Natural killer cell (primary cell): ENCODE measurements at regions not wholly inside any gene's neighbourhood (a gene's known extent, or its start where the extent isn't known, plus 50 kb on each side); places are given as distances from the start of the nearest gene placed in this dataset.

Source experiments
- ATAC-seq, 3 donors: fragments of 150-1000 bp in 2 of 3; fragments of 200-7000 bp in 1 of 3; cut with Tn5 transposase; 1 replicate in 1 of 3; 2 replicates in 2 of 3; pipeline ENCODE4 v1.10.0; 2021; ENCODE audit warnings: mild to moderate bottlenecking in 2 of 3, moderate library complexity in 2 of 3
- DNase-seq, 2 donors: peaks; one replicate each; pipeline versions ENCODE4 v3.0.0 to v3.0.0-alpha.2; 2013 to 2021; ENCODE audit warnings: mixed read lengths in 1 of 2
- H3K27ac ChIP-seq: one replicate; pipeline ENCODE4 v1.5.1; 2013; ENCODE audit warnings: mild to moderate bottlenecking, low read length
- H3K27me3 ChIP-seq: one replicate; pipeline ENCODE4 v1.6.1; 2013; ENCODE audit warnings: low read length; ENCODE audit not compliant: control insufficient read depth, insufficient read depth
- H3K36me3 ChIP-seq: one replicate; pipeline ENCODE4 v1.6.1; 2013; ENCODE audit warnings: low read length; ENCODE audit not compliant: control insufficient read depth, insufficient read depth
- H3K4me1 ChIP-seq: one replicate; pipeline ENCODE4 v1.6.1; 2013; ENCODE audit warnings: low read length; ENCODE audit not compliant: control insufficient read depth, insufficient read depth
- H3K4me3 ChIP-seq: one replicate; pipeline ENCODE4 v1.5.1; 2013; ENCODE audit warnings: low read length
- H3K9me3 ChIP-seq: one replicate; pipeline ENCODE4 v1.6.1; 2013; ENCODE audit warnings: low read length; ENCODE audit not compliant: control insufficient read depth, insufficient read depth
- H3K27ac Mint-ChIP-seq, 2 donors: one replicate each; pipeline ENCODE4 v1.8.0; 2022; ENCODE audit warnings: mild to moderate bottlenecking in 2 of 2, mixed read lengths in 2 of 2, moderate library complexity in 1 of 2
- H3K27me3 Mint-ChIP-seq, 2 donors: one replicate each; pipeline ENCODE4 v1.8.0; 2022; ENCODE audit warnings: low read depth in 2 of 2, mixed read lengths in 2 of 2
- H3K36me3 Mint-ChIP-seq: one replicate; pipeline ENCODE4 v1.8.0; 2022; ENCODE audit warnings: mixed read lengths
- H3K4me1 Mint-ChIP-seq, 2 donors: one replicate each; pipeline ENCODE4 v1.8.0; 2022; ENCODE audit warnings: mixed read lengths in 2 of 2
- H3K4me3 Mint-ChIP-seq: one replicate; pipeline ENCODE4 v1.8.0; 2022; ENCODE audit warnings: mild to moderate bottlenecking, moderate library complexity, mixed read lengths
- H3K9me3 Mint-ChIP-seq, 2 donors: one replicate each; pipeline ENCODE4 v1.8.0; 2022; ENCODE audit warnings: mixed read lengths in 2 of 2
- CTCF ChIP-seq: fragments of 200-600 bp; IDR thresholded peaks from one replicate; pipeline ENCODE4 v1.8.0; 2022; ENCODE audit warnings: antibody characterized with exemption
- WGBS: methylation state at CpG from one replicate; pipeline ENCODE4 v1.1.7; 2013; ENCODE audit warnings: missing lambda C conversion rate; ENCODE audit not compliant: insufficient coverage; 5-methylcytosine and 5-hydroxymethylcytosine counted together
- intact Hi-C: fragments of 100-400 bp; cut with micrococcal nuclease; formaldehyde crosslinking; loops from one replicate; pipeline ENCODE4 v1.14.2; 2022

- ATAC-seq = no peak
- H3K4me1 Mint-ChIP-seq = no peaks in the 10 kb centered on the region
These were observed 349.5 kb downstream of the ZIC3 start for GRCh38 chrX:137915466-137915865.

DNA sequence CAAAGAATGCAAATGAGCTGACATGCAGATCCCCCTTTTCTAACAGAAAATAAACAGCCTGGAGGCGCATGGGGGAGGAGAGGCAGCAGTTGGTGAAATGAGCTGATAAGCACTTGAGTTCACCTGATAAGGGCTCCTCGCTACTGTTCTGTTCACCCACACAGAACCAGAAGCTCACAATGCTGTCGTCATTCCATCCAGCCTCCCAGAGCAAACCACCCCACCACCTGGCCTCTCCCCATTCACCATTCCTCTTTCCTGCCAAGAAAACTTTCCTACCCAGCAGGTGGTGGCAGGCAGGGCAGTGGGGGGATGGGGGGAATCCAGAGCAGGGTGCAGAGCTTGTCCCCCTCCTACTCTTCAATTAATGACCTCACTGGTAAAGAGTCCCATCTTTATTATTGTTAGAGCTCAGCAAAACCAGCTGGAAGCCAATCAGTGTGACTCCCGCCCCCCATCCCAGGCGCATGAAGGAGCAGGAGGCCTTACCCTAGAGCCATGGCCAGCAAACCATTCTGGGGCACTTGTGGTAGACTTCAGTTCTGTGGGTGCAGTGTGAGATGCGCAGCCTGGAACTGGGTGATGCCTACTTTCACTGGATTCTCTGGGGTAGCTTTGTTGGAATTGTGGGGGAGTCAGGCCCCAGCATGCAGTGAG lies 350.3 kb downstream of the ZIC3 start:
- intact Hi-C loops = no loop called here
- Mint-ChIP-seq H3K27ac (no peak overlapping the region), H3K9me3 (peaks cover 0 to 5% of the 10 kb centered on the region in 2 donors), H3K4me3 (no peak overlapping the region), H3K27me3 (no peaks in the 10 kb centered on the region), H3K36me3 (no peaks in the 10 kb centered on the region), H3K4me1 (no peaks in the 10 kb centered on the region)
- H3K4me1 ChIP-seq = no peaks in the 10 kb centered on the region
- H3K27ac ChIP-seq = no peak overlapping the region
- 72% methylated on average over 5 of the region's 6 CpGs for WGBS
- DNase-seq (no peak), ATAC-seq (no peak)
- H3K27me3 ChIP-seq = no peaks in the 10 kb centered on the region
- no peak for TF ChIP-seq CTCF
- H3K36me3 ChIP-seq = no peaks in the 10 kb centered on the region
- H3K4me3 ChIP-seq = no peak overlapping the region
- H3K9me3 ChIP-seq = no peaks in the 10 kb centered on the region

More at GRCh38 chrX:137915466-137915865, 349.5 kb downstream of the ZIC3 start:
- Mint-ChIP-seq H3K27ac (no peak overlapping the region), H3K9me3 (peaks cover 0 to 5% of the 10 kb centered on the region in 2 donors), H3K4me3 (no peak overlapping the region), H3K27me3 (no peaks in the 10 kb centered on the region), H3K36me3 (no peaks in the 10 kb centered on the region)
- TF ChIP-seq CTCF = no peak
- H3K27ac ChIP-seq = no peak overlapping the region
- H3K36me3 ChIP-seq = no peaks in the 10 kb centered on the region
- H3K27me3 ChIP-seq = no peaks in the 10 kb centered on the region
- no peaks in the 10 kb centered on the region for H3K9me3 ChIP-seq
- intact Hi-C loops = no loop called here
- no peak for DNase-seq
- no peaks in the 10 kb centered on the region for H3K4me1 ChIP-seq
- 33% methylated on average over 1 of the region's 3 CpGs for WGBS
- H3K4me3 ChIP-seq = no peak overlapping the region

DNA sequence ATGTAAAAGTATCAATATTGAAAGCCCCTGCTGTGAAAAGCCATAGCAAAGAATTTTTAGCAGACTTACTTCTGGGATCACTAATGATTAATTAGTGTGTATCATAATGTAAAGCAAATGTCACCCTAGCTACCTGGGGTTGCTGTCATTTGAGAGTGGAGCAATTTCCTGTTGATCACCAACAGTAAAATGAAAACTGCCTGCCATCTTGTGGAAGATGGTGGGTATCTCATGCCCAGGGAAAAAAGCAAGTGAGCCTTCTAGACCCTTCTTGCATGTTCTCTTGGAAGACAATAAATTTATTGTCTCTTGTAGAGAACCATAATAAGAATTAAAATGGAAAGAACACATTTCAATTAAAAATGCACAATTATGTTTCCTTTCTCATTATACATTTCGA lies 360.2 kb downstream of the ZIC3 start:
- TF ChIP-seq CTCF = no peak
- H3K9me3 ChIP-seq = no peaks in the 10 kb centered on the region
- no peak overlapping the region for H3K27ac Mint-ChIP-seq
- no peak overlapping the region for H3K27ac ChIP-seq
- no peaks in the 10 kb centered on the region for H3K27me3 ChIP-seq
- no peak overlapping the region for H3K4me3 ChIP-seq
- DNase-seq (no peak), ATAC-seq (no peak)
- H3K36me3 ChIP-seq = no peaks in the 10 kb centered on the region
- no peaks in the 10 kb centered on the region for H3K36me3 Mint-ChIP-seq
- H3K27me3 Mint-ChIP-seq = no peaks in the 10 kb centered on the region
- intact Hi-C loops = no loop called here
- H3K4me3 Mint-ChIP-seq = no peak overlapping the region
- no CpG with 5 or more reads among the region's 1 CpG for WGBS
- no peaks in the 10 kb centered on the region for H3K4me1 ChIP-seq
- no peaks in the 10 kb centered on the region for H3K9me3 Mint-ChIP-seq
- H3K4me1 Mint-ChIP-seq = no peaks in the 10 kb centered on the region

DNA sequence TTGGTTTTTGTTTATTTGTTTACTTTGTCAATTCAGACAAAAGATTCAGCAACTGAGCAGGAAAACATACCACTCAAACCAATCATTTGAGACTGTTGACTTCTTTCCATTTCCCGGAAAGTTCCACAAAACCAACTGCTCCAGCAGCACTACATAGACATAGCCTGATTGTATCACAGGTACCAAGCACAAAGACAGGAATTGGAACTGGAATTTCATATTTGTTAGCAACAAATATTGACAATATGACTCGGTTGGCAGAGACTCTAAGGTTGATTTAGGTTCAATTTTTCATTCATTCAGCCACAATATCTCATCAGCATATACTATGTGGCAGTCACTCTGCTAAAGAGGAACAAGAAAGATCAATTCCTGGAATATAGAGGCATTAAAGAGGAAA lies 364.0 kb downstream of the ZIC3 start:
- no peak for TF ChIP-seq CTCF
- no peaks in the 10 kb centered on the region for H3K9me3 ChIP-seq
- H3K4me3 Mint-ChIP-seq = no peak overlapping the region
- ATAC-seq (no peak), DNase-seq (no peak)
- H3K4me1 Mint-ChIP-seq = no peaks in the 10 kb centered on the region
- no peaks in the 10 kb centered on the region for H3K27me3 Mint-ChIP-seq
- no peaks in the 10 kb centered on the region for H3K27me3 ChIP-seq
- no peak overlapping the region for H3K4me3 ChIP-seq
- no peaks in the 10 kb centered on the region for H3K4me1 ChIP-seq
- intact Hi-C loops = no loop called here
- WGBS = 100% methylated on average over 1 of the region's 2 CpGs
- no peaks in the 10 kb centered on the region for H3K36me3 Mint-ChIP-seq
- no peaks in the 10 kb centered on the region for H3K36me3 ChIP-seq
- no peak overlapping the region for H3K27ac Mint-ChIP-seq
- H3K27ac ChIP-seq = no peak overlapping the region
- H3K9me3 Mint-ChIP-seq = no peaks in the 10 kb centered on the region
